Stimulated activated CD8-positive, alpha-beta memory T cell treated with anti-CD3 and anti-CD28 coated beads, Interleukin-7, amount 100 ng/mL, for 1 hour (primary cell): ENCODE measurements at regions not wholly inside any gene's neighbourhood (a gene's known extent, or its start where the extent isn't known, plus 50 kb on each side); places are given as distances from the start of the nearest gene placed in this dataset.

ENCODE experiments used
- DNase-seq, 2 donors: peaks; one replicate each; pipeline ENCODE4 v3.0.0-alpha.2; 2020; ENCODE audit warnings: low read depth in 2 of 2

DNA sequence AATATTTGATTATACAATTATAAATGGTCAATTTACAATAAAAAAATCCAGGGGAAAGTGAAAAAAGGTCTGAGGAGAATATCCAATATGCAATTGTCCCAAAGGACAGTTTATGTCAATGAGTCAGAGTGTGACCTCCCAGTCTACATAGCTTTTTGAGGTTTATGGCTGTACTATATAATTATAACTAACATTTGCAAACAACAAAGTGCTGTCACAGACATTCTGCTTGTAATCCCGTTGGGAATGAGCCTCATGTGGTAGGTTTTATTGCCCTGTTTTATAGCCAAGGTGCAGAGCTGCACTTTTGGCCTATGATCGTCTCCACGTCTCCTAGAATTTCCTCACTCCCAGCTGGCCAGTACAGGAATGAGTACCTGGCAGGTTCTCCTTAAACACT, 103.8 kb downstream of the ADSS2 start:
- DNase-seq: no peak

DNA sequence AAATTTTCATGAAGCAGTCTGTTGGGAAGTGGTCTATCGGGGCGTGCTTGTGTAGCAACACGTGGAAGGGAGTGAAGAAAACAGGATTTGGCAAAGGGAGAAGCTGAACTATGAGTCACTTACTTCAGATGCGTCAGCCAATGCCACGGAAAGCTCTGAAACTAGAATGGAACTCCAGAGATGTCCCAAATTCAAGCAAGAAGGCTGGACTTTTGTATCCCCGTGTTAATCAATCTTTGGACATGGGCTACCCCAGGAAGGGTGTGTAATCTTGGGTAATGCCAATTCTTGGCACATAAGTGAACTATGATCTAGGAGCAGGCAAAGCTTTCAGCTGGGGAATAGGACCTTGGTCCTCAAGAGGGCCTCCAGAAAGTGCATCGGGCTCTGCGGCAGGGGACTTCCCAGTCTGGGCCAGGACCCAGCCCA, 102.6 kb downstream of the ADSS2 start:
- no peak for DNase-seq

DNA sequence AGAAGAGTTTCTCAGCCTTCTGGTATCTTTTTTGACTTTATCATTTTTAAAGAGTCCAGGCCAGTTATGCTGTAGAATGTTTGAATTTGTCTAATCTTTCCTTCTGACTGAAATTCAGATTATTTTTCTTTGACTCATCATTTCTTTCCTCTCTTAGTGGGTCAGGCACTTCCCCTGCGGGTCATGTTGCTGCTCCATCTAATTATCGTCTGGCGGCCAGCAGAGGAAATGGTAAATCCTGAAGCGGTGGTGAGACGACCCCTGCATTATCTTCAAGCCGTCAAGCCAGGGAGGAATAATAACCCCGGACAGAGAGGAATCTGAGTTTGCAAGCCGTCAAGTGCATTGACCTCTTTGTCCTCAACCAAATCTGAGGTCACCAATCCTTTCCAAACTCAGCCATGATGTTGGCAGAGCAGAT, 102.1 kb downstream of the ADSS2 start:
- no peak for DNase-seq

DNA sequence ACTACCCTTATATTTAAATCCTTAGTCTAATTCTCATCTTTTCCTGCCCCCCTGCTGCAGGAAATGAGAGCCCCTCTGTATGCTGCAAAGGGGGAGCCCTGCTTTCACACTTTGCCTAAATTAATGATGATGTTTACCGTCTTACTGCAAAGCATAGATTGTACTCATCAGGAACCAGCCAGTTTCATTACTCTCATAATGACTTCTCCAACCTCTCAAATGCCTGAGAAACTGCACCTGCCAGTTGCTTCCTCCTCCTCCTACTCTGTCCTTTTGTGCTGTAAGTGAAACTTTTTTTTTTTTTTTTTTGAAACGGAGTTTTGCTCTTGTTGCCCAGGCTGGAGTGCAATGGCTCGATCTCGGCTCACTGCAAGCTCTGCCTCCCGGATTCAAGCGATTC, 101.7 kb downstream of the ADSS2 start:
- no peak for DNase-seq

DNA sequence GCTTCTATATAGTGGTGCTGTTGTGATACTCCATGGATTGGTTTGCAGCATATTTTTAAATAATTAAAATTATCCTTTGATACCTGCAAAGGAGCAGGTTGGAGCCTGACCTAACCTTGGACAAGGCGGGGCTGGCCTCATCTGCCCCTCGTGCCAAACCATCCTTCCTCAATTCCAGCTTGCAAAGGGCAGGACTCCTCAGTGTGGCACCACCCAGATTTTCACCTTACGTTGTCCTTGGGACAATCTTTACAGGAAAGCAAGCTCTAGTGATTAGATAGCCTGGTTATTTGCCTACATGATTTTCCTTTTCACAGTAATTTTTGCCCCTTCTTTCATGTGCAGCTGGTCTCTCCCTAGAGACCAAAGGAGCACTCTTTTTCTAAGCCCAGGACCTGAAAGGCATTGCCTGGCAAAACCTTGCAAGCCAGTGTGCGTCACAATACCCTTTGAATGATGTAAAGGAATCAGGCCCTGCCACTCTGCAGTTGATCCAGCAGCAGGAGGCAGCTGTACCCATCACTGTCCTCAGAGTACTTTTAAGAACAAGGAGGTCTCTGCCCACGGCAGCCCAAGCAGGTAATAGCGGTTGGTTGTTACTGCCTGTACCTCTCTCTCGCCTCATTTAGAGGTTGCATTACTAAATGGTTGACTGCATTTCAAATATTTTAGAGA, 99.4 kb downstream of the ADSS2 start:
- DNase-seq: no peak

DNA sequence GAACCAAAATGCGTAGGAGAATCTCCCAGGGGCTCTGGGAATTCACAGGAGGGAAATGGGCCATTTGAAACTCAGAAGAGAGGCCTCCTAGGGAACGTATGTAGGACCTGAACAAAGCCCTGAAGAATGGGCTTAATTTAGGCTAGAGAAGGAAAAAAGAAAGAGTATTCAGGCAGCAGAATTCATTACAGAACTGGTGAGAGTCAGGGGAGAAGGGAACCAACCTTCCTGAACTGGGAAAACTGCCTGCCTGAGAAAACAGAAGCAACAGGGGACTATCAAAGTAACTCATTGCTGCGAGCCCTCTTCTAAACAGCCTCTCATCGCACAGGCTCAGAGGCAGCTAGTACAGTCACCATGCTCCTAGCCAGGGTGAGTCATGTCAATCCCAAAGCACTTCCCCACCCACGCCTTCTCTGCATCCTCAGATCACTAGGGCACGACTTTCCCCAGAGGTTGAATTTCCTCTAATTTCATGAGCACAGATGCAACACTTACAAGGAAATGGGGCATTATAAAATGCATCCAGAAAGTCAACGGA, 98.1 kb downstream of the ADSS2 start:
- no peak for DNase-seq

DNA sequence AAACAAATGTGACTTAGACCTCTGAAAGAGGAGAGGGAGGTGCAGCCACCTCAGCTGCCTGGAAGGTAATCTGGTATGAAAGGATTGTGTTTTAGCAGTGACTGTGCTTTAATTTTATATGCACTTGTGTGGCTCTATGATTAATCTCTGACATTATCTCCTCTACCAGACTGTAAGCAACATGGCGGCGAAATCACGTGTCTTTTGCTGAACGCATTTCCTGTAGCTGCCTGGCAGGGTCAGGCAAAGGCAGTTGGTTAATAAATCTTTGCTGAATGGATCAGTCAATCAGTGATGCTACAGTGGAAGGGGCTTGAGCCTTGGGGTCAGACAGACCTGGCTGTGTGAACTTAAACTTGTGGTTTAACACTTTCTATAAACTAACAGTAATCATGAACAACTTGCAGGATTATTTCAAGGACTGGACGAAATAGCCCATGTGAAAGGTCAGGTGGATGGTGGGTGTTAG, 96.9 kb downstream of the ADSS2 start:
- no peak for DNase-seq

DNA sequence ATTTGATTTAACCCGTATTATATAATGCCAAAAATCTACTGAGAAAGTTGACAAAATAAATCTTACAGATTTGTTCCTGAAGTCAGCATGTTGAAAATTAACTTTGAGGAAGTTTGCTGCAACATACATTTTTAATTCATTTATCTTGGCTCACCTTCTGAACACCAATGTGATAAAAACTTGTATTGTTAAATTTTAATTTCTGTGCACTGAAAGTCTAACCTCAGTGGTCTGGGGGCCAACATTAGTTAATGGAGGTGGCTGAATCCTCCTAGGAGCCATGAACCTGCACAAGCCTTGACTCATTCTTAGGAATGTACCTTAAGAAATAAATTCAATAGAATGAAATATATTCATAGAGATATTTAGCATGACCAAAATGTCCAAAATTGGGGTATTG, 95.3 kb downstream of the ADSS2 start:
- DNase-seq: no peak
